Sciatic nerve (tissue), 2 donors: ENCODE measurements at regions not wholly inside any gene's neighbourhood (a gene's known extent, or its start where the extent isn't known, plus 50 kb on each side); places are given as distances from the start of the nearest gene placed in this dataset.

Source experiments
- ATAC-seq: fragments of 200-7000 bp; cut with Tn5 transposase; one replicate; pipeline ENCODE4 v1.9.1; 2020; ENCODE audit warnings: mild to moderate bottlenecking, moderate library complexity
- DNase-seq: peaks from one replicate; pipeline ENCODE4 v3.0.0-alpha.2; 2020; ENCODE audit warnings: low spot score
- intact Hi-C: fragments of 100-400 bp; cut with DNase I; formaldehyde crosslinking; loops from one replicate; pipeline ENCODE4 v1.14.2; 2022
- donor health status: DM: no; HTN: no; CAD: no.
- donor health status: DM: no; HTN: no; CAD: no.

- intact Hi-C loops, result no loop called here
- no peak for ATAC-seq
- no peak for DNase-seq
Observed at GRCh38 chr7:136167991-136168390, 190.8 kb upstream of the MTPN start.

DNA sequence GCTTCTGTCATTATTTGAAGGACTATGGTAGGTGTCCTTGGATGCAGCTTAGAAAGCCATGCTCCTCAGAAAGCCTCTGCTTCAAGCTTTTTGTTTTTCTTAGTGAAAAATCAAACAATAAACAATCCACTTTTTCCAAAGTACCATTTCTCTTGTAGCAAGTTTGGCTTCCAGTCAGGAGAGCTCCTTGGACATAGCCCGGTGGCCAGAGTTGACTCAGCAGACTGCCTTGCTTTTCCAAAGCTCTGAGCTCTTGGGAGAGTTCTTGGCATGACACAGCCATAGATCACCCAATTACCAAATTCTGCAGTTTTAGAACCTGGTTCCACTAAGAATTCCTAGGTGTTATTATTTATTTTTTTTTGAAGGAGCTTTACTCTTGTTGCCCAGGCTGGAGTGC is 189.4 kb upstream of the MTPN start:
- intact Hi-C loops, result no loop called here
- no peak for DNase-seq

DNA sequence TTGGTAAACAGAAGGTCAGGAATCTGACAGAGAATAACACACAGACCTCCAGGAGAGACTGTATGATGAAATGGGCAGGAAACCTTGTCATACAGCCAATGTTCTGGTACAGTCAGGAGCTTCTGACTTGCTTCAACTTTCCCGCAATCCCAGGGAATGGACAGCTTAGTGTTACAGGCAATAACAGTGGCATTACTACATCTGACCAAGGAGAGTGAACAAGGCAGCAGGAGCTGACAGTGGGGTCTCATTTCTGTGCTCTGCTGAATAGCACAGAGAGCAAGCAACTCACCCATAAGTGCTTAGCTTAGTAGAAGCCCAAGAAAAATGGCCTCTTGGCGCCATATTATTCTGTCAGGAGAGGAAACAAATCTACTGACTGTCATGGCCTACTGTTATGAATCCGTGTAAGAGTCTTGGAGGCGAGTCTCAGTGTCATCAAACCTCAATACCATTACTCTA is 186.2 kb upstream of the MTPN start:
- DNase-seq, result no peak
- intact Hi-C loops, result no loop called here
- ATAC-seq, result no peak

More for the DNA sequence above, 189.4 kb upstream of the MTPN start:
- no peak for ATAC-seq

GRCh38 chr7:136150311-136150710 is 173.2 kb upstream of the MTPN start:
- DNase-seq (no peak), ATAC-seq (no peak)
- intact Hi-C loops, result no loop called here

GRCh38 chr7:136148920-136149319 is 171.8 kb upstream of the MTPN start:
- no peak for ATAC-seq
- intact Hi-C loops, result no loop called here
- no peak for DNase-seq

- DNase-seq, result no peak
- no peak for ATAC-seq
- intact Hi-C loops, result no loop called here
Observed at GRCh38 chr7:136146925-136147324, 169.8 kb upstream of the MTPN start.

- no peak for ATAC-seq
- DNase-seq, result no peak
- intact Hi-C loops, result no loop called here
Observed at GRCh38 chr7:136144182-136144581, 167.0 kb upstream of the MTPN start.

- DNase-seq, result no peak
- intact Hi-C loops, result no loop called here
- no peak for ATAC-seq
Observed at GRCh38 chr7:136143271-136143670, 166.1 kb upstream of the MTPN start.

DNA sequence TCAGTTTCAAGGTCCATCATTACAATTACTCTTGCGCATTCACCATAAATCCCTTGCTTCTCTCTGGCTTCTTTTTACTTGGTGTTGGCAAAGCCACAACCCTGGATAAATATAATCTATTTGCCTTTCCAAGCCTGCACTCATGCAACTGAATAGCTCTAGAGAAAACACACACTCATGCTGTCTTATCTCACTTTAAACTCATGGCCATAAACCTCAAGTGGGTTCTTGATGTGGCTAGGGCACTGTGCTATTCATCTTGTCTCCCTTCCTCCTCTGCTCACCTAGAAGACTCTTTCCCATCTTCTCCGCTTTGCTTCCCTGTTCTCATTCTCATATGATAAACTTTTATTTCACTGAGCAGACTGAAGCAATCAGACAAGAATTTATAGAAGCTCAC is 165.4 kb upstream of the MTPN start:
- ATAC-seq (no peak), DNase-seq (no peak)
- intact Hi-C loops, result no loop called here

GRCh38 chr7:136140469-136140868 is 163.3 kb upstream of the MTPN start:
- intact Hi-C loops, result no loop called here
- no peak for ATAC-seq
- no peak for DNase-seq

GRCh38 chr7:136139417-136139816 is 162.3 kb upstream of the MTPN start:
- no peak for DNase-seq
- intact Hi-C loops, result no loop called here
- no peak for ATAC-seq

DNA sequence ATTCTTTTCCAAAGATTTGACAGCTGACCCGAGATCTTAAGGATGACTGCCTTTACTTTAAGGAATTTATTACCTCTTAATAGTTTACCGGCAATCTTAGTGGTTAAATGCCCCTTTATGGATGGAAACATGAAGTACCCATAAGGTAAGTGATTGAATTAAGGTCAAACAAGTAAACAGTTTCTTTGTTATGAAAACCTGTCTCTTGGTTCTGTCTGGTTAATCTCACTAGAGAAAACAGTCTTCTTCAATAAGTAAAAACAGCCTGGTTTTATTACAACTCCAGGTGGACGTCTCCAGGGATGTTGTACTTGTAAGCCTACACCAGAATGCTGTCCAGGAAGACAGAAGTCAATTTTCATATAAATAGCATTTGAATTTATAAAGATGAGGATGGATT is 161.8 kb upstream of the MTPN start:
- DNase-seq (no peak), ATAC-seq (no peak)
- intact Hi-C loops, result no loop called here

GRCh38 chr7:136136906-136137454 is 159.8 kb upstream of the MTPN start:
- intact Hi-C loops, result no loop called here
- no peak for DNase-seq
- ATAC-seq, result no peak

DNA sequence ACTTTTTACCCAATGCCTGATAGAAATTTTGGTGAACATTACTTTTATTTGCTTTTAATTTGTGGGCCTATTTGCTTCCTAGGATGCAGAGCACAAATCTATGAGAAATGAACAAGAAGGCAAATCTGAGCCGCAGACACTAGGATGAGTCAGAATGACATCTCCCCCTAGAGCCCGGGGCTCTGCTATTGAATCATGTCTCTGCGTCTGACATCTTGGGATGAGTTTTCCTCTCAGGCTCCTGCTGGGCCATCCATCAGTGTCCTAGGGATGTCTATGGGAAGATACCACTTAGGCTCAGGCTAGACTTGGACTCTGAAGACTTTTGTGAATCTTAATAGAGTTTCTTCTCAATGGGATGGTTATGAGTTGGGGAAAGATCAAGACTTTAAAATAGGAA is 157.3 kb upstream of the MTPN start:
- DNase-seq, result no peak
- no peak for ATAC-seq
- intact Hi-C loops, result no loop called here

GRCh38 chr7:136133551-136133950 is 156.4 kb upstream of the MTPN start:
- intact Hi-C loops, result no loop called here
- no peak for DNase-seq
- ATAC-seq, result no peak

- ATAC-seq (no peak), DNase-seq (no peak)
- intact Hi-C loops, result no loop called here
Observed at GRCh38 chr7:136131304-136131630, 154.1 kb upstream of the MTPN start.

GRCh38 chr7:136130511-136131303 is 153.5 kb upstream of the MTPN start:
- ATAC-seq, result no peak
- intact Hi-C loops, result no loop called here
- no peak for DNase-seq

GRCh38 chr7:136128050-136128449 is 150.9 kb upstream of the MTPN start:
- intact Hi-C loops, result no loop called here
- no peak for DNase-seq
- no peak for ATAC-seq

GRCh38 chr7:136123352-136123751 is 146.2 kb upstream of the MTPN start:
- no peak for ATAC-seq
- intact Hi-C loops, result no loop called here
- DNase-seq, result no peak

DNA sequence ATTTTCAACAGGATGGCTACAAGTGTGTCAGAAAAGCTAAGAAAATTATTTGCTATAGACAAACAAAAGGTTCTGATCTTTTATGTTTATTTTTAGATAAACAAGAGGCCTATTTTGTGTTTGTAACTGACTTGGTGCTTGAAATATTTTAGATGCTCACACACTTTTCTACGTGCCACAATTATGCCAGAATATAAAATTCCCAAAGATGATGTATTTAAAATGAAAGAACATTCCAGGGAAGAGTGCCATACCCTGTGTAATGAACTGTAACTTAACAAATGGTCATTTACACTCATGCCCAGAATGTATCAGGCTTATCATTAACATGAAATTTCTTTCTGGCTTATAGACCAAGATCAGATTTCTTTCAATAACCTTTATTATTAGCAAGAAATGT is 144.9 kb upstream of the MTPN start:
- intact Hi-C loops, result no loop called here
- DNase-seq, result no peak
- ATAC-seq, result no peak

DNA sequence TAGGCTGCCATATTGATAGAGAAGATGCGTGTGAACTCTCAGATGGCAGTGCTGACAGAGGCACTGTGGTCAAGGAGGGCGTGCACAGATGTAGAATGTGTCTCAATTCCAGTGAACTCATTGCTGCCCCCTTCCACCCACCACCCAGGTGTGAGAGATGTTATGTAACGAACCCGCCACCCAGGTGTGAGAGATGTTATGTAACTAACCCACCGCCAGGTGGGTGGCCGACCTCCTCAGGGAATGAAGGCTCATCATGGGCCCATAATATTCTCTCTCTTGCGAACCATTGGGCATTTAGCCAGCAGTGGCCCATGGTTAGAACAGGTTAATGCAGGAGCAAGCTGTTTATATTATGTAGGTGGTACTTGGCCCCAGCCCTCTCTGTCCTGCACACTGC is 140.4 kb upstream of the MTPN start:
- ATAC-seq (no peak), DNase-seq (no peak)
- intact Hi-C loops, result no loop called here
